K562 (cell line): ENCODE measurements at regions not wholly inside any gene's neighbourhood (a gene's known extent, or its start where the extent isn't known, plus 50 kb on each side); places are given as distances from the start of the nearest gene placed in this dataset.

Source experiments
- CTCF ChIP-seq, 3 experiments: IDR thresholded peaks in 2 of 3; conservative IDR thresholded peaks in 1 of 3; 2 replicates each; pipeline ENCODE4 v1.5.1; 2011 to 2012; ENCODE audit warnings: low read length in 3 of 3, mild to moderate bottlenecking in 3 of 3, control low read depth in 2 of 3, improper control_type of control experiment in 1 of 3, inconsistent platforms in 1 of 3, low read depth in 1 of 3, mixed read lengths in 1 of 3, moderate library complexity in 1 of 3; ENCODE audit not compliant: insufficient read depth in 2 of 3
- POLR2A ChIP-seq: fragments of 450-650 bp; conservative IDR thresholded peaks from 2 replicates; pipeline ENCODE4 v1.6.1; 2016
- PTRF ChIP-seq: fragments of 450-650 bp; IDR thresholded peaks from 2 replicates; pipeline ENCODE4 v1.6.1; 2016; ENCODE audit warnings: mild to moderate bottlenecking, missing genetic modification characterization, missing compliant biosample characterization
- SP2 ChIP-seq: IDR thresholded peaks from 2 replicates; pipeline ENCODE4 v1.6.1; 2011; ENCODE audit warnings: mild to moderate bottlenecking, low read depth, low read length, moderate library complexity; ENCODE audit not compliant: poor library complexity, severe bottlenecking; ENCODE audit errors: extremely low read depth
- SUPT5H ChIP-seq: fragments of 450-650 bp; IDR thresholded peaks from 2 replicates; pipeline ENCODE4 v1.6.1; 2016
- ZNF165 ChIP-seq: fragments of 250-450 bp; sonication (Bioruptor Pico); IDR thresholded peaks from 2 replicates; pipeline ENCODE4 v1.4.0; 2020; ENCODE audit warnings: borderline replicate concordance
- ZNF277 ChIP-seq: fragments of 250-450 bp; sonication (Bioruptor Pico); IDR thresholded peaks from 2 replicates; pipeline ENCODE4 v1.8.0; 2022; ENCODE audit warnings: inconsistent platforms, mild to moderate bottlenecking, moderate library complexity, borderline replicate concordance

DNA sequence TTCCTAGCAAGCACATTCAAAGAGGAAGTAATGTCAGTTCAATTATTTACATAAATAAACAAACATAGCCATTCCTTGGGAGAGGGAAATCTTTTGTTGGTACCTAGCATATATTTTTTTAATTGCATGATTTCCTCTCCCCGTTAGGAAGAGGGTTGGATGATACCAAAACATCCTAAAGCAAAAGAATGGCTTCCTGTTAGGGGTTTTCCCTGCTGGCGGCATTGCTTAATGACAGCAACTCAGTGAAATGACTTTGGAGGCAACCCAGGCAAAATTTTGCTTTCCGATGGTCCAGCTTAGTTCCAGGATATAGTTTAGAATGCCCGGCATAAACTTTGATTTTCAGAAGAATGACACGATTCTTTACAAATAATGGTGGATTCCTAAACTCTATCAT is 73.2 kb downstream of the MAT2B start:
- no peak for TF ChIP-seq ZNF165 (CRISPR knock-in tag)
- TF ChIP-seq SUPT5H: no peak
- no peak for TF ChIP-seq PTRF
- TF ChIP-seq POLR2A: no peak
- TF ChIP-seq ZNF277 (CRISPR knock-in tag): no peak
- no peak for TF ChIP-seq CTCF (IDR thresholded peaks at IDR 0.05 in 2 of 3, conservative IDR thresholded peaks at IDR 0.05 in 1 of 3; ENCODE audit: insufficient read depth in 2 of 3, low read depth in 1 of 3, low read length in 3 of 3)
- TF ChIP-seq SP2: no peak
